Natural killer cell (primary cell): ENCODE measurements at regions not wholly inside any gene's neighbourhood (a gene's known extent, or its start where the extent isn't known, plus 50 kb on each side); places are given as distances from the start of the nearest gene placed in this dataset.

Source experiments
- ATAC-seq, 3 donors: fragments of 150-1000 bp in 2 of 3; fragments of 200-7000 bp in 1 of 3; cut with Tn5 transposase; 1 replicate in 1 of 3; 2 replicates in 2 of 3; pipeline ENCODE4 v1.10.0; 2021; ENCODE audit warnings: mild to moderate bottlenecking in 2 of 3, moderate library complexity in 2 of 3
- DNase-seq, 2 donors: peaks; one replicate each; pipeline versions ENCODE4 v3.0.0 to v3.0.0-alpha.2; 2013 to 2021; ENCODE audit warnings: mixed read lengths in 1 of 2
- H3K27ac ChIP-seq: one replicate; pipeline ENCODE4 v1.5.1; 2013; ENCODE audit warnings: mild to moderate bottlenecking, low read length
- H3K27me3 ChIP-seq: one replicate; pipeline ENCODE4 v1.6.1; 2013; ENCODE audit warnings: low read length; ENCODE audit not compliant: control insufficient read depth, insufficient read depth
- H3K36me3 ChIP-seq: one replicate; pipeline ENCODE4 v1.6.1; 2013; ENCODE audit warnings: low read length; ENCODE audit not compliant: control insufficient read depth, insufficient read depth
- H3K4me1 ChIP-seq: one replicate; pipeline ENCODE4 v1.6.1; 2013; ENCODE audit warnings: low read length; ENCODE audit not compliant: control insufficient read depth, insufficient read depth
- H3K4me3 ChIP-seq: one replicate; pipeline ENCODE4 v1.5.1; 2013; ENCODE audit warnings: low read length
- H3K9me3 ChIP-seq: one replicate; pipeline ENCODE4 v1.6.1; 2013; ENCODE audit warnings: low read length; ENCODE audit not compliant: control insufficient read depth, insufficient read depth
- H3K27ac Mint-ChIP-seq, 2 donors: one replicate each; pipeline ENCODE4 v1.8.0; 2022; ENCODE audit warnings: mild to moderate bottlenecking in 2 of 2, mixed read lengths in 2 of 2, moderate library complexity in 1 of 2
- H3K27me3 Mint-ChIP-seq, 2 donors: one replicate each; pipeline ENCODE4 v1.8.0; 2022; ENCODE audit warnings: low read depth in 2 of 2, mixed read lengths in 2 of 2
- H3K36me3 Mint-ChIP-seq: one replicate; pipeline ENCODE4 v1.8.0; 2022; ENCODE audit warnings: mixed read lengths
- H3K4me1 Mint-ChIP-seq, 2 donors: one replicate each; pipeline ENCODE4 v1.8.0; 2022; ENCODE audit warnings: mixed read lengths in 2 of 2
- H3K4me3 Mint-ChIP-seq: one replicate; pipeline ENCODE4 v1.8.0; 2022; ENCODE audit warnings: mild to moderate bottlenecking, moderate library complexity, mixed read lengths
- H3K9me3 Mint-ChIP-seq, 2 donors: one replicate each; pipeline ENCODE4 v1.8.0; 2022; ENCODE audit warnings: mixed read lengths in 2 of 2
- CTCF ChIP-seq: fragments of 200-600 bp; IDR thresholded peaks from one replicate; pipeline ENCODE4 v1.8.0; 2022; ENCODE audit warnings: antibody characterized with exemption
- WGBS: methylation state at CpG from one replicate; pipeline ENCODE4 v1.1.7; 2013; ENCODE audit warnings: missing lambda C conversion rate; ENCODE audit not compliant: insufficient coverage; 5-methylcytosine and 5-hydroxymethylcytosine counted together
- intact Hi-C: fragments of 100-400 bp; cut with micrococcal nuclease; formaldehyde crosslinking; loops from one replicate; pipeline ENCODE4 v1.14.2; 2022

GRCh38 chr1:59072583-59072947, 224.3 kb upstream of the FGGY start:
- H3K9me3 ChIP-seq: no peaks in the 10 kb centered on the region
- peaks cover 32 to 34% of the 10 kb centered on the region in 2 donors for H3K4me1 Mint-ChIP-seq
- no peak for DNase-seq
- H3K27ac Mint-ChIP-seq: peak overlapping the region in 1 of 2 donors; percentile 70
- 85% methylated on average over 5 of the region's 5 CpGs for WGBS
- H3K27ac ChIP-seq: no peak overlapping the region
- no peaks in the 10 kb centered on the region for H3K27me3 Mint-ChIP-seq
- intact Hi-C loops: no loop called here
- no peak for TF ChIP-seq CTCF
- H3K27me3 ChIP-seq: no peaks in the 10 kb centered on the region
- H3K9me3 Mint-ChIP-seq: no peaks in the 10 kb centered on the region
- no peak for ATAC-seq
- H3K36me3 ChIP-seq: no peaks in the 10 kb centered on the region
- H3K4me1 ChIP-seq: peaks cover 14% of the 10 kb centered on the region
- H3K36me3 Mint-ChIP-seq: no peaks in the 10 kb centered on the region
- no peak overlapping the region for H3K4me3 ChIP-seq
- peak overlapping the region; percentile 7 for H3K4me3 Mint-ChIP-seq

DNA sequence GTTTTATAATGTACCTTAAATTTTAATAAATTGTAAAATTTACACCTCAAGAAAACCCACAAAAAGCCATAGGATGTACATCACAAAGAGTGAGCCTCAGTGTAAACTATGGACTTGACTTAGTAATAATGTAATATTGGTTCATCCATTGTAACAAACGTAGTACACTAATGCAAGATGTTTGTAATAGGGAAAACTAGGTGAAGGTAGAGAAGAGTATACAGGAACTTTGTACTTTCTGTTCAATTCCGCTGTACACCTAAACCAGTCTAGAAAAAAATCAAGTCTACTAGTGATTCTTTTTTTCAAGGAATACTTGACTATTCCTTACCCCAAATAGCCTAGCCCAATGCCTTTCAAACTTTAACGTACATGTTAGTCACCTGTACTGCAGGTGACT, 222.3 kb upstream of the FGGY start:
- Mint-ChIP-seq H3K4me1 (peaks cover 31 to 33% of the 10 kb centered on the region in 2 donors), H3K36me3 (no peaks in the 10 kb centered on the region), H3K27ac (no peak overlapping the region), H3K4me3 (no peak overlapping the region), H3K9me3 (no peaks in the 10 kb centered on the region), H3K27me3 (peaks cover 0 to 10% of the 10 kb centered on the region in 2 donors)
- intact Hi-C loops: no loop called here
- ATAC-seq (no peak), DNase-seq (no peak)
- Histone ChIP-seq H3K27ac (no peak overlapping the region), H3K36me3 (no peaks in the 10 kb centered on the region), H3K9me3 (no peaks in the 10 kb centered on the region), H3K4me1 (peaks cover 14% of the 10 kb centered on the region), H3K27me3 (no peaks in the 10 kb centered on the region), H3K4me3 (no peak overlapping the region)
- WGBS: 67% methylated on average over 3 of the region's 3 CpGs
- TF ChIP-seq CTCF: no peak

DNA sequence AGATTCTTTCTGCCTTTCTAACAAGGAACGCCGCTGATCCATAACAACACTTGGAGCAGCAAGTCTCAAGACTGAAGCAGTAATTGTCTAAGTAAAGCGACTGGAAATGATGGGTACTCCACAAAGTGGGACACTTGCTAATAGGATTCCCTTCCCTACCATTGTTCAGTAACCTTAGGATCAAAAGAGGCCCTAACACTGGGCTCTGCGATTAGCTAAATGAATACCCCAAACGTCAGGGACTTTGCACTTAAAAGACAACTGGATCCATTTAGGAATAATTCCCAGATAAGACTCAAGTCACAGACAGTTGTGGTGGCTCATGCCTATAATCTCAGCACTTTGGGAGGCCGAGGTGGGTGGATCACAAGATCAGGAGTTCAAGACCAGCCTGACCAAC, 221.9 kb upstream of the FGGY start:
- Mint-ChIP-seq H3K9me3 (no peaks in the 10 kb centered on the region), H3K4me3 (no peak overlapping the region), H3K27me3 (peaks cover 4 to 14% of the 10 kb centered on the region in 2 donors), H3K4me1 (peaks cover 26 to 28% of the 10 kb centered on the region in 2 donors), H3K36me3 (no peaks in the 10 kb centered on the region), H3K27ac (no peak overlapping the region)
- Histone ChIP-seq H3K4me3 (no peak overlapping the region), H3K27me3 (no peaks in the 10 kb centered on the region), H3K27ac (no peak overlapping the region), H3K9me3 (no peaks in the 10 kb centered on the region), H3K4me1 (peaks cover 14% of the 10 kb centered on the region), H3K36me3 (no peaks in the 10 kb centered on the region)
- intact Hi-C loops: no loop called here
- ATAC-seq (no peak), DNase-seq (no peak)
- 96% methylated on average over 6 of the region's 6 CpGs for WGBS
- TF ChIP-seq CTCF: no peak

GRCh38 chr1:59076612-59077011, 220.3 kb upstream of the FGGY start:
- Mint-ChIP-seq H3K9me3 (no peaks in the 10 kb centered on the region), H3K4me3 (no peak overlapping the region), H3K27ac (no peak overlapping the region), H3K36me3 (no peaks in the 10 kb centered on the region), H3K4me1 (peaks cover 10 to 12% of the 10 kb centered on the region in 2 donors), H3K27me3 (peaks cover 6 to 22% of the 10 kb centered on the region in 2 donors)
- no peaks in the 10 kb centered on the region for H3K9me3 ChIP-seq
- ATAC-seq (no peak), DNase-seq (peak in 1 of 2 donors; percentile 17)
- no peak for TF ChIP-seq CTCF
- WGBS: 96% methylated on average over 1 of the region's 1 CpG
- no peaks in the 10 kb centered on the region for H3K27me3 ChIP-seq
- H3K27ac ChIP-seq: no peak overlapping the region
- no peak overlapping the region for H3K4me3 ChIP-seq
- intact Hi-C loops: no loop called here
- peaks cover 9% of the 10 kb centered on the region for H3K4me1 ChIP-seq
- H3K36me3 ChIP-seq: no peaks in the 10 kb centered on the region
